WERI-Rb-1 (cell line): ENCODE measurements at regions not wholly inside any gene's neighbourhood (a gene's known extent, or its start where the extent isn't known, plus 50 kb on each side); places are given as distances from the start of the nearest gene placed in this dataset.

Source experiments
- DNase-seq: peaks from one replicate; pipeline ENCODE4 v3.0.0-alpha.2; 2020
- H3K27ac ChIP-seq: fragments of 250-450 bp; sonication (Bioruptor Pico); 2 replicates; pipeline ENCODE4 v1.5.1; 2020; ENCODE audit warnings: mild to moderate bottlenecking, moderate library complexity
- H3K27me3 ChIP-seq: fragments of 250-450 bp; sonication (Bioruptor Pico); 2 replicates; pipeline ENCODE4 v1.5.1; 2021; ENCODE audit warnings: mild to moderate bottlenecking, low read depth, moderate library complexity; ENCODE audit not compliant: insufficient read depth, severe bottlenecking
- H3K36me3 ChIP-seq: fragments of 250-450 bp; sonication (Bioruptor Pico); 2 replicates; pipeline ENCODE4 v1.5.1; 2020; ENCODE audit warnings: mild to moderate bottlenecking, moderate library complexity
- H3K4me3 ChIP-seq: 2 replicates; pipeline ENCODE4 v1.5.1; 2011; ENCODE audit warnings: low read depth, mild to moderate bottlenecking, control low read depth, low read length
- H3K9me3 ChIP-seq: fragments of 250-450 bp; sonication (Bioruptor Pico); 2 replicates; pipeline ENCODE4 v1.5.1; 2021; ENCODE audit warnings: mild to moderate bottlenecking, moderate library complexity; ENCODE audit not compliant: severe bottlenecking
- TF ChIP-seq, protein P1 (sequence below): IDR thresholded peaks from 2 replicates; pipeline ENCODE4 v1.5.1; 2011; ENCODE audit warnings: low read depth, mild to moderate bottlenecking, control low read depth, inconsistent platforms, low read length

DNA sequence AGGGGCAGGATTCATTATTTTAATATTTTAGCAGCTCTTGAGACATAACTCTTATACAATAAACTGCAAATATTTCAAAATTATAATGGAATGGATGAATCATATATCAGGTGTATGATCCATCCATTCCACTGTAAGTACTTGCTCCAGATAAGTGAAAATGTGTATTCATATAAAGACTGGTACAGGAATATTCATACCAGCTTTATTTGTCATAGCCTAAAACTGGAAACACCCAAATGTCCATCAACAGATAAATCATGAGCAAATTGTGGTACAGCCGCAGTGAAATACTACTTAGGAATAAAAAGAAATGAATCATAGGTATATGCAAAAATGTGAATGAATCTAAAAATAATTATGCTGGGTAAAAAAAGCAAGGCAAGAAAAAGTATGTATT lies 263.6 kb upstream of the SYT10 start:
- Histone ChIP-seq H3K4me3 (no peak overlapping the region), H3K27me3 (peaks cover 19% of the 10 kb centered on the region), H3K36me3 (no peaks in the 10 kb centered on the region), H3K9me3 (no peaks in the 10 kb centered on the region), H3K27ac (no peak overlapping the region)
- DNase-seq, result no peak
- TF ChIP-seq, protein P1, sequence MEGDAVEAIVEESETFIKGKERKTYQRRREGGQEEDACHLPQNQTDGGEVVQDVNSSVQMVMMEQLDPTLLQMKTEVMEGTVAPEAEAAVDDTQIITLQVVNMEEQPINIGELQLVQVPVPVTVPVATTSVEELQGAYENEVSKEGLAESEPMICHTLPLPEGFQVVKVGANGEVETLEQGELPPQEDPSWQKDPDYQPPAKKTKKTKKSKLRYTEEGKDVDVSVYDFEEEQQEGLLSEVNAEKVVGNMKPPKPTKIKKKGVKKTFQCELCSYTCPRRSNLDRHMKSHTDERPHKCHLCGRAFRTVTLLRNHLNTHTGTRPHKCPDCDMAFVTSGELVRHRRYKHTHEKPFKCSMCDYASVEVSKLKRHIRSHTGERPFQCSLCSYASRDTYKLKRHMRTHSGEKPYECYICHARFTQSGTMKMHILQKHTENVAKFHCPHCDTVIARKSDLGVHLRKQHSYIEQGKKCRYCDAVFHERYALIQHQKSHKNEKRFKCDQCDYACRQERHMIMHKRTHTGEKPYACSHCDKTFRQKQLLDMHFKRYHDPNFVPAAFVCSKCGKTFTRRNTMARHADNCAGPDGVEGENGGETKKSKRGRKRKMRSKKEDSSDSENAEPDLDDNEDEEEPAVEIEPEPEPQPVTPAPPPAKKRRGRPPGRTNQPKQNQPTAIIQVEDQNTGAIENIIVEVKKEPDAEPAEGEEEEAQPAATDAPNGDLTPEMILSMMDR, result no peak

DNA sequence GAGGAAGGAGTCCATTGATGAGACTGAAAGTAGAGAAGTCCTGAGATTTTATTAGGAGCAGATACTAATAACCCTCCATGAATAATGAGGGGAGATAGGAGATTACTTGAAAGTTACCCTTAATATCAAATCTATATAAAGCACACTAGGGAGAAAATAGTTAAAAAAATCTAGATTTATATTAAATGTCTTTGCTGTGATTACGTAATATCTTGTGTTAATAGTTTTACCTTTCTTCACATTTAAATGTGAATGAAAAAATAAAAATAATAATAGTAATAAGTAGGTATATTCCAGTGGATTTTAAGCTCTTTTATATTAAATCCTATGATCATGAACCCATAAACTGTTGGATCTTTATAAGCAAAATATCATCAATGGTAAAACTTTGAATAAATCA lies 267.3 kb upstream of the SYT10 start:
- H3K36me3 ChIP-seq, result no peaks in the 10 kb centered on the region
- TF ChIP-seq, protein P1, result no peak
- no peak overlapping the region for H3K27ac ChIP-seq
- peaks cover 29% of the 10 kb centered on the region for H3K27me3 ChIP-seq
- no peak overlapping the region for H3K4me3 ChIP-seq
- H3K9me3 ChIP-seq, result no peaks in the 10 kb centered on the region
- no peak for DNase-seq

DNA sequence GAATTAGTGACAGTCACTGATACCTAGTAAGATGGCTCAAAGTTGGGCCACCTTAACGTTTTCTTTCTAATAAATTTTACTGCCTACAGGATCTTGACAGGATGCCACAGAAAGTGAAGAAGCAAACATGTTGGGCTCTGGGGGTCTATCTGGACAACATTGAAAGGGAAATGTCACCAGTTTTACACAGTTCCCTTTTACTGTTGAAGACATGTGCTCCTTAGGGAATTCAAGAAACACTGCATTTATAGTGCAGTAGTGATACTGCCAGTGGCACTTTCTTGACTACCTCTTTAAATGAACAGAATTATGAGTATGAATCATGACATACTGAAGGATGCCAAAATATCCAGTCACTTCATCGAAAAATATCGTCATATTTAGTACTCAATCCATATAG lies 269.3 kb upstream of the SYT10 start:
- Histone ChIP-seq H3K9me3 (no peaks in the 10 kb centered on the region), H3K27me3 (peaks cover 32% of the 10 kb centered on the region), H3K4me3 (no peak overlapping the region), H3K36me3 (no peaks in the 10 kb centered on the region), H3K27ac (no peak overlapping the region)
- TF ChIP-seq, protein P1, result no peak
- DNase-seq, result no peak

DNA sequence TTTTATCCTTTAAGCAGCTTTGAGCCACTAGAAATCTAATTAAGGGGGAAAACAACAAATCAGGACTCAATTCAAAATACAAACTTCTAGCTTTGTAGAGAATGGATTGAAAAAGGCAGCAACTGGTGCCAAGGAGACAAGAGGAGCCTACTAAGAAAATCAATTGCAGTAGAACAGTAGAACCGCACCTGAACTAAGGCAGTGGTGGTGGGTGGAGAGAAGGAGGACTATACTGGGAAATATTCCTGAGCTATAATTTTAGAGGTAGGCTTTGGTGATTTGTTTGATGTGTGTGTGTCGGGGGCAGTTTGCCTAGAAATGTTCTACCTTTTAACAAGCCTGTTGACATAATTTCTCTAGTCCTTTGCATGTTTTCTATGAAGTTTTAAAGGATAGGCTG lies 270.9 kb upstream of the SYT10 start:
- DNase-seq, result no peak
- Histone ChIP-seq H3K27ac (no peak overlapping the region), H3K9me3 (no peaks in the 10 kb centered on the region), H3K36me3 (no peaks in the 10 kb centered on the region), H3K27me3 (peaks cover 35% of the 10 kb centered on the region), H3K4me3 (no peak overlapping the region)
- TF ChIP-seq, protein P1, result no peak

DNA sequence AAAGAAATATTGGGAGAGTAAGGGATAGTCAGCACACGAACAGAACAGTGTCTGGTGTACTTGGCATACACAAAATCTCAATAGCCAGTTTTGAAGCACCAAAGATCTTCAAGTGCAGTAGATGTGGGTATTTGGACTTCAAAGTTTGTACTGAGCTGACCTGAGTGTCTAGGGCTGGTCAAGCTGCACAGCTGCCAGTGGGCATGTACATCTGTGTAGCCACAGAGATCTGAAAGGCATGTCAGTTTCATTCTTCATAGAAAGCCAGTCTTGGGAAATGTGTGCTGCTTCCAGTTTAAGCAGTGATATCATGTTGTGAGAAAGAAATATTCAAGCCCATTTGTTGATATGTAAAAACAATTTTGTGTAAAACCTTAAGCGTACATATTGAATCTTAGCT lies 279.0 kb upstream of the SYT10 start:
- Histone ChIP-seq H3K27ac (no peak overlapping the region), H3K9me3 (no peaks in the 10 kb centered on the region), H3K36me3 (no peaks in the 10 kb centered on the region), H3K4me3 (no peak overlapping the region), H3K27me3 (peaks cover 36% of the 10 kb centered on the region)
- no peak for DNase-seq
- TF ChIP-seq, protein P1, result no peak

DNA sequence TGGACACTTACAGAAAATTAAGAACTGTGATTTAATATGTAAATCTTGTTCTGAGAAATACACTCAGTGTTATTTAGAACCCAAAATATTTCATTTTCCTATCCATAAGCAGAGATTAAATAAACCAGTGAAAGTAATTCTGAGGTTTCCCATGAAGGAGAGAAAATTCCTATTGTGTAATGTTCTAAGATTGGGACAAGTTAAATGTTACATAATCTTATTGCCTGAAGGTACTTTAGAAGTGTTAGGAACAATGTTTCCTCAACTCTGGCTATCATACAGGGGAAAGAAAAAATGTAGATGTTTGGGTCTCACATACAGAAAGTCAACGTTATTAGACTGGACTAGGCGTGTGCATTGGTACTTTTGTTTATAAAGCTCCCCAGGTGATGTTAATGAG lies 281.9 kb upstream of the SYT10 start:
- Histone ChIP-seq H3K27ac (no peak overlapping the region), H3K9me3 (no peaks in the 10 kb centered on the region), H3K4me3 (no peak overlapping the region), H3K27me3 (peaks cover 17% of the 10 kb centered on the region), H3K36me3 (no peaks in the 10 kb centered on the region)
- TF ChIP-seq, protein P1, result no peak
- DNase-seq, result no peak
